ENCODE measurements at regions not wholly inside any gene's neighbourhood (a gene's known extent, or its start where the extent isn't known, plus 50 kb on each side); places are given as distances from the start of the nearest gene placed in this dataset.

DNA sequence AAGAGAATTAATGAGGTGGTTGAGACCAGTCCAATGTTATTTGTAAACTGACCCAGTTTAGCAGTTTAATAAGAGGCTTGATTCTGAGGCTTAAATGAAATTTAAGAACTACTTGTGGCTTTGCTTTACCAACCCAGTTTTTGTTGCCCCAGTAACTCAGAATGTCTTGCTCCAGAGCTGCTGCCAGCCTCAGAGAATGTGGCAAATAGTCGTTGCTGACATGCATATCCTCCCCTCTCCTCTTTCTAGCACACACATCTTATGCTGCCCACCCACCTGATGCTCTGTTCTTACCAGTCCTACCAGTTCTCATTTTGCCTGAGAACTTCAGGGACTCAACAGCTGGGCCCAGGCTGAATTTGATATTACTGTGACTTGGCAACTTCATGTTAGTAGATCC is 92.4 kb upstream of the TSC22D2 start:
- no peak for TF ChIP-seq POLR2A (IDR thresholded peaks at IDR 0.05; ENCODE audit: low read depth, low read length)
- no peak for TF ChIP-seq TAF1 (IDR thresholded peaks at IDR 0.05; ENCODE audit: borderline replicate concordance, low read depth, low read length)

Data from GM12892 (cell line).